HEK293 (cell line): ENCODE measurements at regions not wholly inside any gene's neighbourhood (a gene's known extent, or its start where the extent isn't known, plus 50 kb on each side); places are given as distances from the start of the nearest gene placed in this dataset.
A peak's percentile ranks its signal among the peaks of the same experiment; 100 is the strongest.

ENCODE experiments used
- CTCF ChIA-PET: fragments of 350-600 bp; formaldehyde crosslinking; extraction: SDS; loops from one replicate; lab custom pipeline; 2021; ENCODE audit warnings: antibody characterized with exemption; lab: Yijun Ruan, JAX
- POLR2A ChIA-PET: fragments of 300-600 bp; formaldehyde crosslinking; extraction: SDS; loops from one replicate; lab custom pipeline; 2020; ENCODE audit warnings: antibody characterized with exemption, inconsistent platforms; lab: Yijun Ruan, JAX
- H3K27ac ChIP-seq: fragments of 200-500 bp; sonication (Bioruptor generic); 2 replicates; pipeline ENCODE4 v1.5.1; 2014; ENCODE audit warnings: low read depth, low read length, control low read depth, inconsistent platforms; ENCODE audit errors: extremely low read depth
- H3K36me3 ChIP-seq, 2 experiments: fragments of 200-500 bp in 1 of 2; sonication (Bioruptor generic) in 1 of 2; 1 replicate in 1 of 2; 2 replicates in 1 of 2; pipeline ENCODE4 v1.5.1; 2014 to 2017; ENCODE audit warnings: inconsistent platforms in 2 of 2, low read length in 2 of 2; ENCODE audit not compliant: control insufficient read depth in 2 of 2, insufficient read depth in 1 of 2
- H3K4me1 ChIP-seq: fragments of 200-500 bp; sonication (Bioruptor generic); 2 replicates; pipeline ENCODE4 v1.5.1; 2014; ENCODE audit warnings: mild to moderate bottlenecking, low read length, inconsistent platforms; ENCODE audit not compliant: control insufficient read depth, insufficient read depth
- H3K4me3 ChIP-seq: 2 replicates; pipeline ENCODE4 v1.5.1; 2011; ENCODE audit warnings: low read depth, mild to moderate bottlenecking, control low read depth, low read length, moderate library complexity
- H3K9me3 ChIP-seq: fragments of 200-500 bp; sonication (Bioruptor generic); 2 replicates; pipeline ENCODE4 v1.5.1; 2014; ENCODE audit warnings: low read depth, low read length, inconsistent platforms; ENCODE audit not compliant: control insufficient read depth, insufficient read depth
- BCL11B ChIP-seq: fragments of 450-650 bp; formaldehyde crosslinking; IDR thresholded peaks from 2 replicates; pipeline ENCODE4 v1.5.1; 2016; ENCODE audit warnings: low read depth, missing biosample characterization, missing genetic modification characterization
- EGR2 ChIP-seq: fragments of 450-650 bp; formaldehyde crosslinking; IDR thresholded peaks from 2 replicates; pipeline ENCODE4 v1.5.1; 2016; ENCODE audit warnings: low read depth, missing biosample characterization, missing genetic modification characterization
- GLIS1 ChIP-seq: fragments of 450-650 bp; formaldehyde crosslinking; IDR thresholded peaks from 2 replicates; pipeline ENCODE4 v1.5.1; 2016; ENCODE audit warnings: missing biosample characterization, missing genetic modification characterization
- REPIN1 ChIP-seq: fragments of 450-650 bp; formaldehyde crosslinking; IDR thresholded peaks from 2 replicates; pipeline ENCODE4 v1.5.1; 2017; ENCODE audit warnings: missing biosample characterization, missing genetic modification characterization, low read depth
- SETDB1 ChIP-seq: IDR thresholded peaks from one replicate; pipeline ENCODE4 v1.6.1; 2017; ENCODE audit warnings: mild to moderate bottlenecking, low read length, moderate library complexity, mixed read lengths; ENCODE audit not compliant: insufficient read length
- TRIM28 ChIP-seq: IDR thresholded peaks from 2 replicates; pipeline ENCODE4 v1.6.1; 2011; ENCODE audit warnings: low read length, control low read depth, borderline replicate concordance
- ZBTB20 ChIP-seq: fragments of 450-650 bp; formaldehyde crosslinking; IDR thresholded peaks from 2 replicates; pipeline ENCODE4 v1.5.1; 2016; ENCODE audit warnings: missing biosample characterization, missing genetic modification characterization
- ZFP3 ChIP-seq: fragments of 450-650 bp; formaldehyde crosslinking; IDR thresholded peaks from 2 replicates; pipeline ENCODE4 v1.5.1; 2016; ENCODE audit warnings: low read depth, missing biosample characterization, missing genetic modification characterization
- ZNF280D ChIP-seq: fragments of 450-650 bp; formaldehyde crosslinking; IDR thresholded peaks from 2 replicates; pipeline ENCODE4 v1.5.1; 2016; ENCODE audit warnings: missing biosample characterization, missing genetic modification characterization
- ZNF37A ChIP-seq: fragments of 450-650 bp; IDR thresholded peaks from 2 replicates; pipeline ENCODE4 v1.5.1; 2018; ENCODE audit warnings: missing biosample characterization, missing genetic modification characterization
- ZNF416 ChIP-seq: fragments of 450-650 bp; formaldehyde crosslinking; IDR thresholded peaks from 2 replicates; pipeline ENCODE4 v1.5.1; 2016; ENCODE audit warnings: missing biosample characterization, missing genetic modification characterization
- ZNF426 ChIP-seq: fragments of 450-650 bp; formaldehyde crosslinking; IDR thresholded peaks from 2 replicates; pipeline ENCODE4 v1.5.1; 2017; ENCODE audit warnings: missing biosample characterization, missing genetic modification characterization, mild to moderate bottlenecking, inconsistent platforms, moderate library complexity
- ZNF555 ChIP-seq: fragments of 450-650 bp; formaldehyde crosslinking; conservative IDR thresholded peaks from 2 replicates; pipeline ENCODE4 v1.5.1; 2017; ENCODE audit warnings: missing biosample characterization, mild to moderate bottlenecking, missing genetic modification characterization, inconsistent platforms
- ZNF560 ChIP-seq: fragments of 450-650 bp; formaldehyde crosslinking; IDR thresholded peaks from 2 replicates; pipeline ENCODE4 v1.5.1; 2017; ENCODE audit warnings: missing biosample characterization, missing genetic modification characterization, borderline replicate concordance
- ZNF596 ChIP-seq: fragments of 450-650 bp; IDR thresholded peaks from 2 replicates; pipeline ENCODE4 v1.5.0; 2018; ENCODE audit warnings: missing biosample characterization, mild to moderate bottlenecking, missing genetic modification characterization, moderate library complexity
- ZNF76 ChIP-seq: fragments of 450-650 bp; formaldehyde crosslinking; IDR thresholded peaks from 2 replicates; pipeline ENCODE4; 2016; ENCODE audit warnings: low read depth, missing biosample characterization, missing genetic modification characterization, borderline replicate concordance
- ZNF837 ChIP-seq: fragments of 450-650 bp; formaldehyde crosslinking; IDR thresholded peaks from 2 replicates; pipeline ENCODE4 v1.5.1; 2016; ENCODE audit warnings: missing biosample characterization, missing genetic modification characterization
- ZSCAN23 ChIP-seq: fragments of 450-650 bp; formaldehyde crosslinking; IDR thresholded peaks from 2 replicates; pipeline ENCODE4 v1.5.1; 2016; ENCODE audit warnings: missing biosample characterization, missing genetic modification characterization
- TF ChIP-seq, protein P1 (sequence below): fragments of 450-650 bp; formaldehyde crosslinking; IDR thresholded peaks from 2 replicates; pipeline ENCODE4 v1.5.1; 2016; ENCODE audit warnings: missing biosample characterization, missing genetic modification characterization
- TF ChIP-seq, protein P2 (sequence below): fragments of 450-650 bp; formaldehyde crosslinking; IDR thresholded peaks from 2 replicates; pipeline ENCODE4 v1.5.1; 2017; ENCODE audit warnings: missing biosample characterization, missing genetic modification characterization

DNA sequence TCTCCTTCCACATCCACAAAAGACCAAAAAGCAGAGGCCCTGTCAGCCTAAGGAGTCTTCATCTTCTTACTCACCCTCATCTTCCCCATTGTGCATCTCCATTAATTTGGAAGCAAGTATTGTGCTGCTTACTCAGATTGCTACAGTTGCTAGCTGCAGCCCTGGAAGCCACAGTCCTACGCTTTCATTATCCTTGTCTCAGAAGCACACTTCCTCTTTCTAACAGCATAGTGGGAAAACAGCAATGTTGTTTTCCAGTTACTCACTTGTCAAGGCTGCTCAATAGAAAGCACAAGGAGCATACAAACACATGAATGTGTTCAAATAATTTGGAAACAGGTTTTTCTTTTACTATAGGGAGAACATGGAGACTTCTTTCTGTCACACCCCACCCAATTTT, 76.6 kb upstream of the RBM24 start:
- POLR2A ChIA-PET: no interaction called here
- Histone ChIP-seq H3K36me3 (no peaks in the 10 kb centered on the region), H3K9me3 (no peaks in the 10 kb centered on the region; the same call in 1 of the 2 replicates), H3K27ac (no peak overlapping the region), H3K4me1 (no peaks in the 10 kb centered on the region), H3K4me3 (no peak overlapping the region)
- CTCF ChIA-PET: interaction anchor here (0.8 to 1.4 kb wide), 2 partner anchors 48 to 379 kb away, joined by 4 read pairs; no protein-coding TSS in a partner anchor
- TF ChIP-seq ZNF416 (tag by site-specific recombination) (no peak), REPIN1 (tag by site-specific recombination) (no peak), ZFP3 (tag by site-specific recombination) (no peak), ZNF837 (tag by site-specific recombination) (no peak), ZNF596 (tag by site-specific recombination) (no peak), ZNF426 (tag by site-specific recombination) (no peak), ZBTB20 (no peak), ZNF76 (no peak), GLIS1 (no peak), EGR2 (no peak), ZNF555 (tag by site-specific recombination) (no peak), BCL11B (tag by site-specific recombination) (no peak)
- TF ChIP-seq, protein P1, sequence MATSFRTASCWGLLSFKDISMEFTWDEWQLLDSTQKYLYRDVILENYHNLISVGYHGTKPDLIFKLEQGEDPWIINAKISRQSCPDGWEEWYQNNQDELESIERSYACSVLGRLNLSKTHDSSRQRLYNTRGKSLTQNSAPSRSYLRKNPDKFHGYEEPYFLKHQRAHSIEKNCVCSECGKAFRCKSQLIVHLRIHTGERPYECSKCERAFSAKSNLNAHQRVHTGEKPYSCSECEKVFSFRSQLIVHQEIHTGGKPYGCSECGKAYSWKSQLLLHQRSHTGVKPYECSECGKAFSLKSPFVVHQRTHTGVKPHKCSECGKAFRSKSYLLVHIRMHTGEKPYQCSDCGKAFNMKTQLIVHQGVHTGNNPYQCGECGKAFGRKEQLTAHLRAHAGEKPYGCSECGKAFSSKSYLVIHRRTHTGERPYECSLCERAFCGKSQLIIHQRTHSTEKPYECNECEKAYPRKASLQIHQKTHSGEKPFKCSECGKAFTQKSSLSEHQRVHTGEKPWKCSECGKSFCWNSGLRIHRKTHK (tag by site-specific recombination): no peak
- TF ChIP-seq, protein P2, sequence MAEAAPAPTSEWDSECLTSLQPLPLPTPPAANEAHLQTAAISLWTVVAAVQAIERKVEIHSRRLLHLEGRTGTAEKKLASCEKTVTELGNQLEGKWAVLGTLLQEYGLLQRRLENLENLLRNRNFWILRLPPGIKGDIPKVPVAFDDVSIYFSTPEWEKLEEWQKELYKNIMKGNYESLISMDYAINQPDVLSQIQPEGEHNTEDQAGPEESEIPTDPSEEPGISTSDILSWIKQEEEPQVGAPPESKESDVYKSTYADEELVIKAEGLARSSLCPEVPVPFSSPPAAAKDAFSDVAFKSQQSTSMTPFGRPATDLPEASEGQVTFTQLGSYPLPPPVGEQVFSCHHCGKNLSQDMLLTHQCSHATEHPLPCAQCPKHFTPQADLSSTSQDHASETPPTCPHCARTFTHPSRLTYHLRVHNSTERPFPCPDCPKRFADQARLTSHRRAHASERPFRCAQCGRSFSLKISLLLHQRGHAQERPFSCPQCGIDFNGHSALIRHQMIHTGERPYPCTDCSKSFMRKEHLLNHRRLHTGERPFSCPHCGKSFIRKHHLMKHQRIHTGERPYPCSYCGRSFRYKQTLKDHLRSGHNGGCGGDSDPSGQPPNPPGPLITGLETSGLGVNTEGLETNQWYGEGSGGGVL (tag by site-specific recombination): no peak

DNA sequence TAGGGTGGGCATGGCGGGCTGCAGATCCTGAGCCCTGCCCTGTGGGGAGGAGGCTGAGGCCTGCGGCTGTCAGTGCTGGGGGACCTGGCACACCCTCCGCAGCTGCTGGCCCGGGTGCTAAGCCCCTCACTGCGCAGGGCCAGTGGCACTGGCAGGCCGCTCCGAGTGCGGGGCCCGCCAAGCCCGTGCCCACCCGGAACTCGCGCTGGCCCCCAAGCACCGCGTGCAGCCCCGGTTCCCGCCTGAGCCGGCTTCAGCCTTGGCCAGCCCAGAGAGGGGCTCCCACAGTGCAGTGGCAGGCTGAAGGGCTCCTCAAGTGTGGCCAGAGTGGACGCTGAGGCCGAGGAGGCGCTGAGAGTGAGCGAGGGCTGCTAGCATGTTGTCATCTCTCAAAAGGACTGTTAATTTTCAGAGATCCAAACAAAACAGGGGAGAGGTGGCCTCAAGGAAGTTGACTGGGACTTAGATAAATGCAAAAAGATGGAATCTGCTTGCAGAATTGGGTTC, 74.5 kb upstream of the RBM24 start:
- ChIA-PET CTCF (interaction anchor here (0.6 kb wide), 2 partner anchors 299 to 1543 kb away, joined by 3 to 5 read pairs; no protein-coding TSS in a partner anchor), POLR2A (no interaction called here)

More for the DNA sequence above, 74.5 kb upstream of the RBM24 start:
- TF ChIP-seq SETDB1: peak; percentile 39
- TF ChIP-seq ZNF37A (tag by site-specific recombination): no peak
- TF ChIP-seq ZNF280D (tag by site-specific recombination): no peak
- peak; percentile 42; the same call in 1 of the 2 replicates for TF ChIP-seq TRIM28
- no peak for TF ChIP-seq ZSCAN23 (tag by site-specific recombination)
- TF ChIP-seq ZNF560 (tag by site-specific recombination): 0 out of 2 replicates have a peak, but pooled peaks have one; percentile 12
- Histone ChIP-seq H3K4me1 (no peaks in the 10 kb centered on the region), H3K36me3 (no peaks in the 10 kb centered on the region), H3K27ac (no peak overlapping the region), H3K9me3 (no peaks in the 10 kb centered on the region; the same call in 1 of the 2 replicates), H3K4me3 (no peak overlapping the region)
